Activated CD4-positive, alpha-beta T cell treated with anti-CD3 and anti-CD28 coated beads, Interleukin-2, amount 50 U/mL, for 24 hours (primary cell): ENCODE measurements at regions not wholly inside any gene's neighbourhood (a gene's known extent, or its start where the extent isn't known, plus 50 kb on each side); places are given as distances from the start of the nearest gene placed in this dataset.
"Not testable (repeated sequence)": the region's sequence is repeated elsewhere in the genome, so short reads cannot be mapped to it uniquely, and the experiment has no call there.

Source experiments
- DNase-seq, 2 donors: peaks; one replicate each; pipeline ENCODE4 v3.0.0-alpha.2; 2020; ENCODE audit warnings: low read depth in 1 of 2, low spot score in 1 of 2

GRCh38 chr5:145014109-145014508 lies 821.0 kb downstream of the PRELID2 start:
- no peak for DNase-seq

DNA sequence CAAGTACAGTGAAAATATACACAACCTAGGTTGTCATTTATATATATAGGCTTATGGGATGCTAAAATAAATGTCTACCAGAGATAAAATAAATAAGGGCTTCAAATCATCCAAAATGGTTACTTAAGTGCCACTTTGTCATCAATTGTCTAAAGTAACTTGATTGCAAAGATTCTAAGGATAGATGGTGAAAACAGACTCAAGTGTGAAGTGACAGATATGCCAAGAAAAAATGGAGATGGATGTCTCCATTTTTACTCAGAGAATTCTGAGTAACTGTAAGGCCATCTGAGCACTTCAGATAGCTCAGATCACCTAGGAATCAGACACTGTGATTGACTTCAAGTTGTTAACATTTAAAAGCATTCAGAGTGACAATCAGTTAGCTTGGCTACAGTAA lies 824.3 kb downstream of the PRELID2 start:
- no peak for DNase-seq

- no peak for DNase-seq
These were observed 826.1 kb downstream of the PRELID2 start for GRCh38 chr5:145008876-145009530.

- DNase-seq: not testable (repeated sequence)
These were observed 823.7 kb downstream of the KCTD16 start for GRCh38 chr5:144994356-144994755.

DNA sequence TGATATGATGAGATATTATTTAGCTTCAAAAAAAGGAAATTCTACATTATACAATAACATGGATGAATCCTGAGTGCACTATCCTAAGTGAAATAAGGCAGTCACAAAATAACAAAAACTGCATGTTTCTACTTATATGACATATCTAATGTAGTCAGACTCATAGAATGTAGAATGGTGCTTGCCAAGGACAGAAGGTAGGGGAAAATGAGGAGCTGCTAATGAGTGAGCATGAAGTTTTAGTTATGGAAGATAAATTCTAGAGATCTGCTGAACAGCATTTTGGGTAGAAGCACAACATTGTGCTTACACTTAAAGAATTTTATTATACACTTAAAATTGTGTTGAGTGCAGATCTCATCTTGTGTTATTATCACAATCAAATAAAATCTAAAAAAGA lies 812.4 kb downstream of the KCTD16 start:
- no peak for DNase-seq

DNA sequence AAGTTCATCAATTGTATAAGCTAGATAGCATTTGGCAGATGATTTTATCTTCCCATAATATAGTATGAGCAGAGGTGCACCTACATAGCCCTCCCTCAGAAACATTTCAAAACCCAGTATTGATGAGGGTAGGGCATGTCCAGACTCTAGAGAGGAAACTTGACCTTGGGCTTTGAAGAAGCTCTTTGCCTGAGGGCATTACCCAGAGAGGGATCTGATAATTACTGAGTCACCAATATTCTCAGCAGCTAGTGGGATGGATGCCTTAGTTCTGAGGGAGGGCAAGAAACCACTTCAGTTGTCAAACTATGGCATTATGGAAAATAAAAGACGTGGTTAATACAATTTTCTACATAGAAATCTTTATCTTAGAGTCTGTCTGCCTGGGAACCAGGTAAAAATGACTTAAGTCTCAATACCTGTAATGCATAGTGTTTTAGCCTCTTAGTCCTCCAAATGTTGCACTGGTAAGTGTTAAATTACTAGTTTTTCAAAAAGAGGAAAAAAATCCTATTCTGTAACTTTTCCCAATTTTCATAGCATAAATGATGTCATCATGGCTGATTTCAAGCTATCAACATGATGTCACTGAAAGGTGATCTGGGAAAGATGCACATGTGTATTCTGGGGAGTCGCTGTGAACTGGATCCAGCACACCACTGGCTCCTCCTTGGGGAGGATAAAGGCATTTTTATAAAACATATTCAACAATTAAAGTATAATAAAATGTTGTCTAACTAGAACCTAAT lies 809.0 kb downstream of the KCTD16 start:
- no peak for DNase-seq

DNA sequence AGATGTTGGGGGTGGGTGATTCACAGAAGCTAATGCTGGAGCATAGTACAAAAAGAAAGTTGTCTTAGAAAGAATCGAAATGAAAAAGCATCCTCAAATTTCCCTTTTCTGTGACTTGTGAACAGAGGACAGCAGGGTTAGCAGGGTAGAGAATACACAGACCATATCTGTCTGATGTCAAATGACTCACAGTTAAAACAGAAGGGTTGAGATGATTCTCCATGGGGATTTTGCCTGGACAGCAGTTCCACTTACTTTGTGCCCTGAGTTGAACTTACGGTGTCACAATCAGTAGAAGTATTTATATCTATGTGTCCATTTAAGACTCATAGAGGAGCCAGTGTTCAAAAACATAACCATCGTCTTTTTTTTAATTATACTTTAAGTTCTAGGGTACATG lies 801.6 kb downstream of the KCTD16 start:
- DNase-seq: no peak

DNA sequence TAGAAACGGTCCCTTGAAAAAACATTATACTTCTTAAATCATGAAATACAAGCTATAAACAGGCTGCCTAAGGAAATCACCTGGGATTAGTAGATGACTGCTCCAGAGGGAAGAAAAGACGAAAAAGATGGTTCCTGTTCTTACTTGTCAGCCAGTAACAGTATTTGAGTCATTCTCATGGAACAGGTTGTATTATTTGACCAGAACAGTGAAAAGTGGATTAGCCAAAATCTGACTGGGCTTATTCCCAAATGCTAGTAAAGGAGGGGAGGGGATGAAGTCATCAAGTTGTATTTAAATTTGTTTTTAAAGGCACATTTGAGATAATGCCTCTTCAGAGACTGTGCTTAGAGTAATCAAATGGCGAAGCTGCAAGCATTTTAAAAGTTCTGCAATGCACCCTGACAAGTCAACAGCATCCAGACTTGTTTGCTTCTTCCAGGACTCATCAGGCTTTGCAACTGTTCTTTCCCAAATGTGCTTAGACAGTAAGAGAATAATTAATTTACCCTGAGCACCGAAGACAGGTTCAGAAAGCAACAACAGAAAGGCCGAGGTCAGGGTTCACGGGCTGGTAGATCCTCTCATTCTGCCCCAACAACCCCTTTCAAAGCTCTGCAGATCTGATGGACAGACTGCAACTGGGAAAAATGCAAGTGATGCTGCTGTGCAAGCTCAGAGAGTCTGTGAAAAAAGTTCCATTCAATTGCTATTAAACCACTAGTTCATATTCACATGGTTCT lies 800.6 kb downstream of the KCTD16 start:
- no peak for DNase-seq

- DNase-seq: no peak
These were observed 789.6 kb downstream of the KCTD16 start for GRCh38 chr5:144960296-144960695.

DNA sequence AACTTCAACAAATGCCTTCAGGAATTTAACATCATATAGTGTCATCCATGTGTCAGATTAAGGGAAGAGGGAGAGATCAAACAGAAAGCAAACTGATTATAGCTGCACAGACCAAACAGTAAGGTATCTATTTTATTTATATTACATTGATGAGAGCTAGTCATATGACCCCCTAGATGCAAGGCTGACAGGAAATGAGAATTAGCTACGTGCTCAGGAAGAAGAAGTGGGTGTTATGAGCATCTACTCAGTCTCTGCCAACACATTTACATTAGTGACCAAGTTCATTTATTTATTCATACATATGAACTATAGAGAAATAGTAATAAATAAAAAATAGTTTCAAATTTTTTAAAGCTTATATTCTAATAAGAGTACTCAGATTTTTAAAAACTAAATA lies 787.3 kb downstream of the KCTD16 start:
- no peak for DNase-seq

GRCh38 chr5:144950996-144951395 lies 780.3 kb downstream of the KCTD16 start:
- DNase-seq: no peak

DNA sequence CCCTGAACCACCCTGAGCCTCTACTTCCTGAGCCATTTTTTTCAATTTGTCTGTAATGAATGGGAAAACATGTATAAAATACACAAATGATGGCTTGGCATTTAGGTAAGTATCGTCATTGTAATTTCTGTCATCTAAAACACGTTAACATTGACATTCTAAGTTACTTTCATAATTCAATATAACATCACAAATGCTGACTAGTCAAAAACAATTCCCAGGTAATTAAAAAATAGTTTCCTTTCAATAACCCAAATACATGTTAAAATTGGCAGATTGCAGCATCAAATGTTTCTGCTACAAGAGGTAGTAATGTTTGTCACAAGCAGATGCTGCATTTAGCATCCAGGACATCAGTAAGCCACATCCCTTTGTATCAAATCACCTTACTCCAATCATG lies 776.4 kb downstream of the KCTD16 start:
- DNase-seq: no peak

DNA sequence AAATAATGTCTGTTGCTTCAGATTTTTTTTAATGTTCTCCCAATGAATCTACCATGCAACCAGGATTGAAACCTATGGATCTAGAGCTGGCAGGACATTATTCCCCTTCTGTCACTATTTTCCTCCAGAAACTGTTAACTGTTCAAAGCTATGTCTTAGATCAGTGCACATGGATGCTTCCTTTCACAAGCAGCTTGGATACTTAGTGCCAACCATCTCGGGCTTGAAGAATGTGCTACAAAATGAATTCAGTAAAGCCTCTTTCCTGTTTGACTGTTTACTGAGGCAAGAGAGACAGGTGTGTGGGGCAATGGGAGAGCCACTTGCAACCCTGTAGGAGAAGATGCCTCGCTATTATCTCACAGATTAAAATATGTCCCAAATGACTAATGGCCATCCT lies 774.8 kb downstream of the KCTD16 start:
- no peak for DNase-seq

GRCh38 chr5:144944936-144945335 lies 774.3 kb downstream of the KCTD16 start:
- no peak for DNase-seq

GRCh38 chr5:144941004-144941403 lies 770.3 kb downstream of the KCTD16 start:
- DNase-seq: no peak

- DNase-seq: no peak
These were observed 747.7 kb downstream of the KCTD16 start for GRCh38 chr5:144918371-144918770.

DNA sequence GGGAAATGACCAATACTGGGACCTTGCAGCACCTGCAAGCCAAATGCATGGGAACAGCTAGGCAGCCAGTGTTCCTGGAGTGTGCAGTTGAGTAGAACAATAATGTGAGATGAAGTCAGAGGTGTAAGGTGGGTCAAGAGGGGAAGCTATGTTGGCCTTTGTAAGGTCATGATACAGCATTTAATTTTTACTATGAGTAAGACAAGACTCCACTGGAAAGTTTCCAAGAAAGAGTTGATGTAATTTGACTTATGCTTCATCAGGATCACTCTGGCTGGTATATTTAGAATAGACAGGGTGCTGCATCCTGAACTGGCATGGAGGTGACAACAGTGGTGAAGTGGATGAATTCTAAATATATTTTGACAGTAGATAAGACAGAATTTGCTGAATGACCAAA lies 744.8 kb downstream of the KCTD16 start:
- DNase-seq: no peak

DNA sequence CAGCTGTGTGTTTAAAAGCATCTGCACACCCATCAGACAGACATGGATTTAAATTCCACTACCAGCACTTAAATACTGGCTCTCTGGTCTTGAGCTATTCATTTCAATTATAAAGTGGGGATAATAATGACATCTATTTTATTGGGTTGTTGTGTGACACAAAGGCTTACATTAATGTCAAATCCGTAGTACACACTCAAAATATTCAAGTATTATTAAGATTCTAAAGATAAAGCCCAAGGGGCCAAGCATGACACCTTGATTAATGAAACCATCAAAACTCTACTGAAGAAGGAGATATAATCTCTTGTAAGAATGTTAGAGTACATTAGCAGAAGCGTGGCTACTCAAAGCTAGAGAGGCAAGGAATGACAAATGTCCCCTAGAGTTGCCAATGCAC lies 743.0 kb downstream of the KCTD16 start:
- DNase-seq: no peak

DNA sequence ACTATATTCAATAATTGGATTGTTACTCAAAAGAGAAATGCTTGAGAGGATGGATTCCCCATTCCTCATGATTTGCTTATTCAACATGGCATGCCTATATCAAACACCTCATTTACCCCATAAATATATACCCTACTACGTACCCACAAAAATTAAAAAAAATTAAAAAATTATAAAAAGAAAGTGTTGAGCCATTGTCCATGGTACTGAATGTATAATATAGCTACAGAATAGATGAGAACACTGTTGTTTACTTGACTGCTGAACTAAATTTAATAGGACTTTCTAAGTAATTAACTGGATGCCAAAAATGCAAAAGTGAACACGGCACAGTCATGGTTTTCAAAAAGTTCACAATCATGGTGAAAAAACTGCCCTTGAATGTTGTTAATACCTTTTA lies 725.8 kb downstream of the KCTD16 start:
- no peak for DNase-seq

GRCh38 chr5:144886668-144887067 lies 716.0 kb downstream of the KCTD16 start:
- DNase-seq: no peak

- no peak for DNase-seq
These were observed 712.1 kb downstream of the KCTD16 start for GRCh38 chr5:144882739-144883283.

GRCh38 chr5:144880513-144880912 lies 709.8 kb downstream of the KCTD16 start:
- no peak for DNase-seq
